ENCODE measurements at regions not wholly inside any gene's neighbourhood (a gene's known extent, or its start where the extent isn't known, plus 50 kb on each side); places are given as distances from the start of the nearest gene placed in this dataset.

DNA sequence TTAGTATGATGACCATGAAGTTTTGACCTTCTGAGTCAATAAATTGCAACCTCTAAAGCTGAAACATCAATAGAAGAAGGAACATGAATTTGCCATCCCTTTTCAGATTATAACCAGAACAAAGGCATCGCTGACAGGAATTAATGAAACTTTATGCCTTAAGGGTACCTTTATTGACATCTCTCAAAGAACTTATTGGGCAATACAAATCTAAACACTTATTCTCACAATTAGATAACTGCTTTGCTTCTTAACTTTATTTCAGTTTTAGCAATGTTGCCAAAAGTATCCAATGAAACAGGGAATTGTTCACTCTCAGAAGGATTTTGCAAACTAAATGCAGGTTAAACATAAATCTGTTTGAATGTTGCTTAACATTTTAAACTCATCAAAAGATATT is 116.0 kb downstream of the ELAPOR2 start:
- TF ChIP-seq RAD21 (IDR thresholded peaks at IDR 0.05; ENCODE audit: low read depth) (no peak), CTCF (IDR thresholded peaks at IDR 0.05 in 2 of 3, conservative IDR thresholded peaks at IDR 0.05 in 1 of 3; ENCODE audit: borderline replicate concordance in 1 of 3, insufficient read depth in 1 of 3, low read depth in 2 of 3, low read length in 2 of 3) (no peak), EZH2 (IDR thresholded peaks at IDR 0.05) (no peak), SRF (IDR thresholded peaks at IDR 0.05; ENCODE audit: low read depth) (no peak), ELF1 (IDR thresholded peaks at IDR 0.05; ENCODE audit: borderline replicate concordance, low read depth) (no peak), ZBTB33 (IDR thresholded peaks at IDR 0.05; ENCODE audit: extremely low read depth, insufficient replicate concordance, low read length) (no peak), YY1 (IDR thresholded peaks at IDR 0.05; ENCODE audit: extremely low read depth, insufficient replicate concordance, low read depth, low read length) (no peak)
- TF ChIP-seq, protein P1, sequence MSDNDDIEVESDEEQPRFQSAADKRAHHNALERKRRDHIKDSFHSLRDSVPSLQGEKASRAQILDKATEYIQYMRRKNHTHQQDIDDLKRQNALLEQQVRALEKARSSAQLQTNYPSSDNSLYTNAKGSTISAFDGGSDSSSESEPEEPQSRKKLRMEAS (IDR thresholded peaks at IDR 0.05) = no peak
- H3K27me3 ChIP-seq (ENCODE audit: insufficient read depth, low read length) = no peaks in the 10 kb centered on the region
- intact Hi-C loops (cut with micrococcal nuclease) = no loop called here
- no peaks in the 10 kb centered on the region for H3K79me2 ChIP-seq (ENCODE audit: insufficient read depth, low read length)
- H3K4me3 ChIP-seq (replicated peaks in 1 of 2; ENCODE audit: low read depth in 1 of 2, low read length in 2 of 2) = no peak overlapping the region
- no peak for ATAC-seq
- no peak overlapping the region for H2AFZ ChIP-seq (ENCODE audit: low read depth, low read length, poor library complexity, severe bottlenecking)
- no peak overlapping the region for H3K4me2 ChIP-seq (ENCODE audit: low read length)
- no TSS peak for BruUV-seq (replicated peaks)
- RAD21 ChIA-PET (ENCODE audit: low non-redundant PET in 1 of 2, low total read pairs in 2 of 2, uncharacterized antibody in 2 of 2, unreplicated experiment in 2 of 2) = no interaction called here
- CTCF ChIA-PET = interaction anchor here (0.9 kb wide), 1 partner anchor 205 kb away, joined by 3 read pairs; no protein-coding TSS in a partner anchor
- H4K20me1 ChIP-seq (ENCODE audit: insufficient read depth) = no peaks in the 10 kb centered on the region
- no peak overlapping the region for H3K27ac ChIP-seq (ENCODE audit: low read depth, low read length)
- DNase-seq (ENCODE audit: low read depth, low spot score) = no peak
- POLR2A ChIA-PET = no interaction called here
- no peaks in the 10 kb centered on the region for H3K36me3 ChIP-seq (ENCODE audit: control insufficient read depth in 1 of 2, insufficient read depth in 2 of 2, low read length in 2 of 2)
- H3K9ac ChIP-seq (ENCODE audit: low read length) = no peak overlapping the region
- no peaks in the 10 kb centered on the region for H3K9me2 ChIP-seq (ENCODE audit: insufficient read depth)
- H3K9me3 ChIP-seq (ENCODE audit: control insufficient read depth in 1 of 2, insufficient read depth in 1 of 2, low read depth in 1 of 2, low read length in 2 of 2) = no peaks in the 10 kb centered on the region
- no peaks in the 10 kb centered on the region for H3K4me1 ChIP-seq (ENCODE audit: control insufficient read depth in 1 of 2, insufficient read depth in 2 of 2, low read length in 2 of 2)

Measured in HCT116 (cell line).